ENCODE measurements at regions not wholly inside any gene's neighbourhood (a gene's known extent, or its start where the extent isn't known, plus 50 kb on each side); places are given as distances from the start of the nearest gene placed in this dataset.

DNA sequence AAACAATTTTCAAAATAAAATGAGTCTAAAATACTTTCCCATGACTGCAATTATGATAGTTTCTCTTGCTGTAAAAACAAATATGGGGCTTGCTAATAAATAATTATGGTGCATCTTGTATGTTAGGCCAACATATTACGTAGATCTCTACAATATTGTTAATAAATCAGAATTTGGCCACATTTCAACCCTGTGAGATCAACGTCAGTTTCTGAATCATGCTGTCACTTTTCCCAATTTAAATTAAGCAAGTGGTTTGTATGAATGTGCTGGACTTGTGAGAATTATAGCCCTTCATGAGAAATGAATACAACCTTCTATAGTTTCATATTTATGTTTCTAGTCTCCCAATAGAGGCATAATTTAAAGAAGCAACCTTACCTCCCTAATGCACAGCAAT, 808.9 kb downstream of the SUCLG1 start:
- TF ChIP-seq, protein P1, sequence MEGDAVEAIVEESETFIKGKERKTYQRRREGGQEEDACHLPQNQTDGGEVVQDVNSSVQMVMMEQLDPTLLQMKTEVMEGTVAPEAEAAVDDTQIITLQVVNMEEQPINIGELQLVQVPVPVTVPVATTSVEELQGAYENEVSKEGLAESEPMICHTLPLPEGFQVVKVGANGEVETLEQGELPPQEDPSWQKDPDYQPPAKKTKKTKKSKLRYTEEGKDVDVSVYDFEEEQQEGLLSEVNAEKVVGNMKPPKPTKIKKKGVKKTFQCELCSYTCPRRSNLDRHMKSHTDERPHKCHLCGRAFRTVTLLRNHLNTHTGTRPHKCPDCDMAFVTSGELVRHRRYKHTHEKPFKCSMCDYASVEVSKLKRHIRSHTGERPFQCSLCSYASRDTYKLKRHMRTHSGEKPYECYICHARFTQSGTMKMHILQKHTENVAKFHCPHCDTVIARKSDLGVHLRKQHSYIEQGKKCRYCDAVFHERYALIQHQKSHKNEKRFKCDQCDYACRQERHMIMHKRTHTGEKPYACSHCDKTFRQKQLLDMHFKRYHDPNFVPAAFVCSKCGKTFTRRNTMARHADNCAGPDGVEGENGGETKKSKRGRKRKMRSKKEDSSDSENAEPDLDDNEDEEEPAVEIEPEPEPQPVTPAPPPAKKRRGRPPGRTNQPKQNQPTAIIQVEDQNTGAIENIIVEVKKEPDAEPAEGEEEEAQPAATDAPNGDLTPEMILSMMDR (IDR thresholded peaks at IDR 0.05), result no peak
- no peak for TF ChIP-seq ZFX (IDR thresholded peaks at IDR 0.05; ENCODE audit: borderline replicate concordance)

Measured in 22Rv1 (cell line).